Esophagus squamous epithelium (tissue), 5 donors: ENCODE measurements at regions not wholly inside any gene's neighbourhood (a gene's known extent, or its start where the extent isn't known, plus 50 kb on each side); places are given as distances from the start of the nearest gene placed in this dataset.

Source experiments
- DNase-seq: peaks from one replicate; lab custom pipeline; 2025; lab: John Stamatoyannopoulos, UW
- H3K27ac ChIP-seq, 4 donors: fragments of 200-600 bp; sonication (generic); one replicate each; pipeline ENCODE4 v1.5.1; 2016 to 2019; ENCODE audit warnings: mild to moderate bottlenecking in 1 of 4
- H3K27me3 ChIP-seq, 4 donors: fragments of 200-600 bp; sonication (generic); 1 replicate in 3 of 4; 2 replicates in 1 of 4; pipeline versions ENCODE4 v1.5.1 to v1.6.0; 2017 to 2021; ENCODE audit warnings: antibody characterized with exemption in 1 of 4
- H3K36me3 ChIP-seq, 3 donors: fragments of 200-600 bp; sonication (generic); one replicate each; pipeline ENCODE4 v1.5.1; 2016 to 2019
- H3K4me1 ChIP-seq, 3 donors: fragments of 200-600 bp; sonication (generic); one replicate each; pipeline ENCODE4 v1.5.1; 2017 to 2019
- H3K4me3 ChIP-seq, 4 donors: fragments of 200-600 bp; sonication (generic); 1 replicate in 3 of 4; 2 replicates in 1 of 4; pipeline ENCODE4 v1.5.1; 2016 to 2019; ENCODE audit warnings: mild to moderate bottlenecking in 2 of 4, moderate library complexity in 1 of 4
- H3K9me3 ChIP-seq, 3 donors: fragments of 200-600 bp; sonication (generic); one replicate each; pipeline ENCODE4 v1.5.1; 2016 to 2019
- CTCF ChIP-seq, 6 experiments: fragments of 450-650 bp in 4 of 6; fragments of 200-600 bp in 2 of 6; sonication (generic) in 2 of 6; IDR thresholded peaks; one replicate each; pipeline ENCODE4 v1.5.1; 2016 to 2019; ENCODE audit warnings: antibody characterized with exemption in 6 of 6, mild to moderate bottlenecking in 4 of 6, moderate library complexity in 4 of 6
- POLR2A ChIP-seq, 4 donors: fragments of 450-650 bp; IDR thresholded peaks; one replicate each; pipeline ENCODE4 v1.6.1; 2017; ENCODE audit warnings: antibody characterized with exemption in 4 of 4, mild to moderate bottlenecking in 4 of 4, moderate library complexity in 3 of 4
- WGBS, 2 donors: methylation state at CpG; one replicate each; pipeline ENCODE4 v1.1.5; 2018; 5-methylcytosine and 5-hydroxymethylcytosine counted together
- intact Hi-C: fragments of 100-400 bp; cut with DNase I; formaldehyde crosslinking; loops from one replicate; pipeline ENCODE4 v1.15.0; 2022
- donor health status: DM: yes; HTN: yes; CAD: no.

GRCh38 chr18:65498605-65499004 is 252.2 kb upstream of the CDH7 start:
- Histone ChIP-seq H3K4me1 (no peaks in the 10 kb centered on the region), H3K36me3 (no peaks in the 10 kb centered on the region), H3K27ac (no peak overlapping the region), H3K4me3 (no peak overlapping the region), H3K27me3 (no peaks in the 10 kb centered on the region), H3K9me3 (no peaks in the 10 kb centered on the region)
- intact Hi-C loops, result no loop called here
- no peak for DNase-seq
- TF ChIP-seq CTCF (IDR thresholded peaks at IDR 0.05), result no peak
- TF ChIP-seq POLR2A (IDR thresholded peaks at IDR 0.05), result no peak

- 48 to 50% methylated on average over 2 of the region's 2 CpGs for WGBS, 2 donors
- Histone ChIP-seq H3K4me1 (no peaks in the 10 kb centered on the region), H3K27ac (no peak overlapping the region), H3K27me3 (no peaks in the 10 kb centered on the region), H3K4me3 (no peak overlapping the region), H3K9me3 (no peaks in the 10 kb centered on the region), H3K36me3 (no peaks in the 10 kb centered on the region)
- DNase-seq, result no peak
- TF ChIP-seq POLR2A (IDR thresholded peaks at IDR 0.05), result no peak
- TF ChIP-seq CTCF (IDR thresholded peaks at IDR 0.05), result no peak
- intact Hi-C loops, result no loop called here
Measured at GRCh38 chr18:65487569-65487968, 263.2 kb upstream of the CDH7 start.

GRCh38 chr18:65477455-65477854 is 273.4 kb upstream of the CDH7 start:
- no peaks in the 10 kb centered on the region for H3K27me3 ChIP-seq
- H3K9me3 ChIP-seq, result no peaks in the 10 kb centered on the region
- intact Hi-C loops, result no loop called here
- DNase-seq, result no peak
- H3K4me3 ChIP-seq, result no peak overlapping the region
- WGBS, 2 donors, result 59 to 69% methylated on average over 3 of the region's 3 CpGs
- no peak overlapping the region for H3K27ac ChIP-seq
- no peaks in the 10 kb centered on the region for H3K36me3 ChIP-seq
- no peaks in the 10 kb centered on the region for H3K4me1 ChIP-seq
- TF ChIP-seq CTCF (IDR thresholded peaks at IDR 0.05), result no peak
- no peak for TF ChIP-seq POLR2A (IDR thresholded peaks at IDR 0.05)

- no peak for DNase-seq
- Histone ChIP-seq H3K4me3 (no peak overlapping the region), H3K9me3 (no peaks in the 10 kb centered on the region), H3K36me3 (no peaks in the 10 kb centered on the region), H3K4me1 (no peaks in the 10 kb centered on the region), H3K27ac (no peak overlapping the region), H3K27me3 (no peaks in the 10 kb centered on the region)
- intact Hi-C loops, result no loop called here
- WGBS, 2 donors, result 52 to 63% methylated on average over 3 of the region's 3 CpGs
- TF ChIP-seq POLR2A (IDR thresholded peaks at IDR 0.05) (no peak), CTCF (IDR thresholded peaks at IDR 0.05) (no peak)
Measured at GRCh38 chr18:65468881-65469280, 281.9 kb upstream of the CDH7 start.

- intact Hi-C loops, result no loop called here
- TF ChIP-seq CTCF (IDR thresholded peaks at IDR 0.05) (no peak), POLR2A (IDR thresholded peaks at IDR 0.05) (no peak)
- no peak for DNase-seq
- Histone ChIP-seq H3K36me3 (no peaks in the 10 kb centered on the region), H3K27ac (no peak overlapping the region), H3K4me1 (no peaks in the 10 kb centered on the region), H3K9me3 (no peaks in the 10 kb centered on the region), H3K4me3 (no peak overlapping the region), H3K27me3 (no peaks in the 10 kb centered on the region)
- WGBS, 2 donors, result 44 to 53% methylated on average over 1 of the region's 1 CpG
Measured at GRCh38 chr18:65464361-65464760, 286.5 kb upstream of the CDH7 start.
